Midbrain (tissue), 1 donor: ENCODE measurements at regions not wholly inside any gene's neighbourhood (a gene's known extent, or its start where the extent isn't known, plus 50 kb on each side); places are given as distances from the start of the nearest gene placed in this dataset.

Source experiments
- DNase-seq: peaks from one replicate; lab custom pipeline; 2025; lab: John Stamatoyannopoulos, UW

DNA sequence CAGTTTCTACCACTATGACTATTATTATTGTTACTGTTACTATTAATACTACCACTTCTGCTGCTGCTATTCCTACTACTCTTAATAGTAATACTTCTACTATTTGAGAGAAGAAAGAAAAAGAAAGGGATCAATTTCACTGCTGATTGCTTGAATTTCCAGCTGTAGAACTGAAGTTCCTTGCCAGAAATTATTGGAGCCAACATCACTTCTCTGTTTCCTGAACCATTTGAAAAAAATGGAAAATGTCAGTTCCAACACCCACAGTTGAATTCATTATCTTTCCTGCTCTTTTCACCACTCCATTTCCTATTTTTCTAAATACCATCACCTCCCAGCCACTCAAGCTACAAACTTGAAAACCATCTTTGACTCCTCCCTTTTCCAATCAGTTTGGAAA lies 54.1 kb upstream of the PIK3C2G start:
- DNase-seq = no peak

DNA sequence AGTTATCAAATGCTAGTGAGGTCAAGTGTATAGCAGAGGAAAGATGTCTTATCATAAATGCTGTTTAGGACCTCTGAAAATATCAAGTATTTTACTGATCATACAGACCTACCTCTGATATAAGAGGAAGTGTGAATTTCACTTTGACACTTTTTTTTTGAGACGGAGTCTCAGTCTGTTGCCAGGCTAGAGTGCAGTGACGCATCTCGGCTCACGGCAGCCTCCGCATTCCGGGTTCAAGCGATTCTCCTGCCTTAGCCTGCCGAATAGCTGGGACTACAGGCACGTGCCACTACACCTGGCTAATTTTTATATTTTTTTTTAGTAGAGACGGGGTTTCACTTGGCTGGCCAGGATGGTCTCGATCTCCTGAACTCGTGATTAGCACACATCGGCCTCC lies 55.1 kb upstream of the PIK3C2G start:
- DNase-seq = no peak

DNA sequence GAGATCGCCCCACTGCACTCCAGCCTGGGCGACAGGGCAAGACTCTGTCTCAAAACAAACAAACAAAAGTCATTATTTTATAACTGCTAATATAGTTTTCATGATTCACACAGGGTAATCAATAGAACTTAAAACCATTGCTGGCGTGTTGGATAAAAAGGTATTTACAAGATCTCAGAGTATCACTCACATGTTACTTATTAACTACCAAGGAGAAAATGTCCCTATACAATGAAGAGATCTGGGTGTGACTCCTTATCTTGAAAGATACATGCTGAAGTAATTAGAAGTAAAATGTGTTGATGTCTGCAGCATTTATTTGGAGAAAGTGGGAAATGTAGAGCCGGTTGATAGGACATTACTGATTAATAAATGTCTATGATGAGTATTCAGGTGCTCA lies 57.3 kb upstream of the PIK3C2G start:
- no peak for DNase-seq

DNA sequence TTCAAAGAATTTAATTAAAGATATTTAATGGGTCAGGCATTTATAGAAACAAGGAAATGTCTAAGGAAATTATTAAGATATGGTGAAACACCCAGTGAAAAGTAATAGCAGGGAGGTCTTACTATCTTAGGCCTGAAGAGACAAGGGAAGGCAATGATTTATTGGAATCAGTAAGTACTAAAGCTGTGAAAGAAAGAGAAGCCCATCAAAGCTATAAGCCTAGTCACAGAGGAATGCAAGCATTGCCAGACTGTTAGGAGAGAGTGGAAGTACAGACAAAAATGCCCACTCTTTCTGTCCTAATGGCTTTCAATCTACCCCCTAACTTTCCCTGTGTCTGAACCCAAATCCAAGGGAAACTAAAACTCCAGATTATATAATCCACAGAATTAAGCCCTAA lies 69.2 kb upstream of the PIK3C2G start:
- DNase-seq = no peak

DNA sequence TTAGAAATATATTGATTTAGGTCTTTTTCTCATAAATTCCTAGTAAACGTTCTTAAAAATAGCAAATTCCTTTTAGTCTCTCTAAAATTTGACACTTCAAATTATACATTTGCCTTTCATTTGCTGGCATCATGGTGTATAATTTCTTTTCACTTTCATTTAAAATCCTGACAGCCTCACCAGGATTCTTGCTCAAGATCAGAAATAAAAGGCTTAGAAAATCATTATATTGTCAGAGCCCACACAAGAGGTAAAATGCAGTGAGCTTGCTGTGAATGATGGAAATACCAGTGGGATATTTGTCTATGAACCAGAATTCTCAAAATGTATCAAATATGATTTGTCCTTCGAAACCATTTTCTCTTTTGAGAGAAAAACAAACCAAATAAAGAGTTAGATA lies 78.2 kb upstream of the PIK3C2G start:
- no peak for DNase-seq

DNA sequence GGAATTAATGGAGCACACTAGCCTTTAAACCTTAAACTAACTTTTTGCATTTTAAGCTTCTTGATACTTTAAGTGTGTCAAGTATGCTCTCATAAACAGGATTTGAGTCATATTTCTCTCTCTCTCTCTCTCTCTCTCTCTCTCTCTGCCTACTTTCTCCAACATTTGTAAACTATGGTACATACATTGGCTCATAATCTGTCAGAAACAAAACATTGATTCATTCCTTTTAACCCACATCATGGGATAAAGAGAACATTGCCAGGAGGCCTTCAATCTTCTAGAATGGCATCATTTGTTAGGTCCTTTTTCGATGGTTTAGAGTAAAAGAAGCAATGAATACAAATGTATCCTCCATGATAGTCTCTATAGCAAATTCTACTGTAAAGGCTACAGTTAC lies 81.6 kb upstream of the RERGL start:
- DNase-seq = no peak

DNA sequence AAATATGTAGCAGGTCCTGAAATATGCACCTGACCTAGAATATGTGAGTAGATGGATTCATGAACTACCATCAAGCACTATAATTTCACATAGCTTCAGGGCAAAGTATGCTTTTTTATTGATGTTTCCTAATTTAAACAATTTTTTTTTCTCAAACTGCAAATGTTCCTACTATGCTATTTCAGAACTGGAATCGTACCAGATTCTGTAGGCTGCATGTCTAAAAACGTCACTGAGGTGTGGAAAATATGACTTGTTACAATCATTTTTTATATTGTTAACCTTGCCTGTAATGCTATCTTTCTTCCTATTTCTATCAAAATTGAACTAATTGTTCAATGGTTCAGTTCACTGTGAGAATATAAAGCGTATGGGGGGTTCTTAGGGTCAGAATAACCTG lies 78.0 kb upstream of the RERGL start:
- no peak for DNase-seq

DNA sequence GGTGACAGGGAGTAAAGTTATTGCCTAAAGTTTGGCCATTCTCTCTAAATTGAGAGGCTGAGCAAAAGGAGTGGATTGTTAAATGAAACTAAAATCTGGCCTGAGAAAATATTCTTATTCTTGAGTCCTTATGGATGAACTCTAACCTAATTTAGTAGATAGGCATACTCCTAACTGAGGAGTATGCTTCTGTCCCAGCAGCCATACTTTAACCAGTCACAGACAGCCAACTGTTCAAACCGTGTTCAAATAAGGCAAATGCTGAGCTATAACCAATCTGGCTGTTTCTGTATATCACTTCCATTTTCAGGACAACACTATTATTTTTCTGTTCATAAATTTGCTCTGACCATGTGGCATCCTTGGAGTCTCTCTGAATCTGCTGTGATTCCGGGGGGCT lies 75.9 kb upstream of the RERGL start:
- DNase-seq = no peak

DNA sequence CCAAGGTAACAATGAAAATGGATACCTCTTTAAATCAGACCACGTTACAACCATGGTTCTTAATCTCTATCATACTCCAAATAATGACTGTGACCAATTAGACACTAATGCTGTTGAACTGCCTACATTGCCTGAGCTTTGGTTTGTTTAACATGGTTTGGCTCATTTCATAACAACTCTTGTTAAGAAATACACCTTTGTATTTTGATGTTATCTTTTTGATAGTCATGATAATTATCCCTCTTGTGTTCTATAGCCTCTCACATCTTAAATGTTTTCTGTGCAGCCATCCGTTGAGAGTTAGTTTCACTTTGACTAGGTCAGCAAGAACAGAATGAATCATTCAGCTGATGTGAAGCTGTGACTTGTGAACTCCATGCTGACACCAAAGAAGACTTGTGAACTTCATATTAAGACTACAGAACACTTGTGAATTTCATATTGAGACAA lies 75.5 kb upstream of the RERGL start:
- peak; percentile 18 for DNase-seq

DNA sequence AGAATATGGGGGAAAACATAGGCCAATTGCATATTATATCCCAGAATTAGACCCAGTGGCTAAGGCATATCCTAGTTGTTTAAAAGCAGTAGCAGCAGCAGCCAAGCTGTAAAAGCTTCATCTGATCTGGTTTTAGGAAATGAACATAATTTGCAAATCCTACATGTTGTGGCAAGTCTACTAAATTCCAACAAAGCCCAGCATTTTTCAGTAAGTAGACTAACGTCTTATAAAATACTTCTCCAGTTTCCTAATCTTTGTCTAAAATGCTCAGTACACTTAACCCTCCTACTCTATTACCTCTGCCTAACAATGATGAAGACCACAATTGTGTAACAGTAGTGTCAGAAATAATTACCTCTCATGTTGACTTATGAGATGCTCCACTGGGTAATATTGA lies 70.9 kb upstream of the RERGL start:
- DNase-seq = no peak

DNA sequence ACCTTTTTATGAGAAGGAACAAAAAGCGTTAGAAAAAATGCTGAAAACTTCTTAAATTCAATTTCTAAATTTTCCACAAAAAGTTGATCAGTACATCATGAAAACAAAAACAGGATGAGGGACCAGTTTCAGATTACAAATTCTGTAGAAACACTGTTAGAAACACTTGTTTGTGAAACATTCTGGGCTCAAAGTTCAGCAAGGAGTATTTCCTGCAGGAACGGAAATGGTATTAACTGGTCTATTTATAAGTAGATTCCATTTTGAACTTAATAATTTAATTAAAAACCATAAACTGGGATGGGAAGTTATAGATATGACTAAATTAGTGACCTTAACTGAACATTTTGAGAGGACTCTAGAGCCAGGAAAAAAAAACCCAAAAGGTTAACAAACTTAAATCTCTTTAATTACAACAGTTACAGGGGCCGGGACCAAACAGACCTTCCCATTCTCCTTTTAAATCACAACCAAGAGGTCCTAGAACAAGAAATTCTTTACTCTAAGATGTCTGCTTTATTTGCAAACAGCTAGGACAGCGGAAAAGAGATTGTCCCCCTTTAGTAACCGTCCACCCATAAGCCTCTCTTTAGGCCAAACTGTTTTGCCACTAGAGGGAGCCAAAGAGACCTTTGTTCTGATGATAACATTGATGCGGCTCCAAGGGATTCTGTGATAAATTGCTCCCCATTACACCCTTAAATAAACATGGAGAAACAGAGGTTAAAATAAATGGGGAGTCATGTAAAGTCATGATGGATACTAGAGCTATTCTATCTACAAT lies 69.0 kb upstream of the RERGL start:
- peak; percentile 20 for DNase-seq

DNA sequence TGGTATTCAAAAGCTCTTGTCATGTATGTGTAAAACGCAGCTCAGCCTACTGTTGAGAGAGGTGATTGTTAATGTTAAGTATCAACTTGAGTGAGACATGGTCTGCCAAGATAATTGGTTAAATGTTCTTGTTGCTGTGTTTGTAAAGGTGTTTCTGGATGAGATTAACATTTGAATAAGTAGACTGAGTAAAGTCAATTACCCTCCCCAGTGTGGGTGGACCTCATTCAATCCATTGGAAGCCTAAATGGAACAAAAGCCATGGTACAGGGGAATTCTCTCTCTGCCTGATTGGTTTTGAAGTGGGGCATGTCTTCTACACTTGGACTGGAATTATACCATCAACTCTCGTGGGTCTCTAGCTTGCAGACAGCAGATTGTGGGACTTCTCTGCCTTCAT lies 63.8 kb upstream of the RERGL start:
- no peak for DNase-seq

DNA sequence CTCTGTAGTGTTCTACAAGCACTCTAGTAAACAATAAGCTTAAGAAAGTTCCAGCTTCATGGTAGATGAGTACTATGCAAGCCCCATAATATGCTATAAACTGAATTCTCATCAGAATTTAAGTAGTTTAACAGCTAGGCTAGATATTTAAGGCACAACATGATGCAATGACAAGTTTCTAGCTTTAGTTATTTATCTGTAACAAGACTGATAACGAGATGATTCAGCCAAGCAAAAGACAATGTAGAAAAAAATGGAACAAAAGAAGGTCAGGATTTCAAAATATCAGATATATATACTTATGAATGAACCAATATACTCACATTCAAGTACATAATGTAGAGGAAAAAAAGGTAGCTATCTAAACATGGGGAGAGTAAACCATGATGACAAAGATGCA lies 61.0 kb upstream of the RERGL start:
- DNase-seq = no peak

DNA sequence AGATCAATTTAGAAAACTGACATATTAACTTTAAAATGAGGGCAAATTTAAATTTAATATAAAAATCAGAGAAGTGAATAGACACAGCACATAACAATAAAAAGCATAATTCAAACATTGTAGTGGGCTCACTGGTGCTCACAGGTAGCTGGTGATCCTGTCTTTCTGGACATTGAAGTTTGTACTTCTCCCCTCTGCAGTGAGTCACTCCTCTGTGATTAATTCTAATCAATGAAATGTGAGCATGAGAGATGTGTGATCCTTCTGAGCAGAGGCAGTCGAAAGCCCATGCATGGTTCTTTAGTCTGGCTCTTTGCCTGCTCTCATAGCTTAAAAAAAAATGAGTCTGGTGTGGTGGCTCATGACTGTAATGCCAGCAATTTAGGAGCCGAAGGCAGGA lies 59.0 kb upstream of the RERGL start:
- DNase-seq = no peak

DNA sequence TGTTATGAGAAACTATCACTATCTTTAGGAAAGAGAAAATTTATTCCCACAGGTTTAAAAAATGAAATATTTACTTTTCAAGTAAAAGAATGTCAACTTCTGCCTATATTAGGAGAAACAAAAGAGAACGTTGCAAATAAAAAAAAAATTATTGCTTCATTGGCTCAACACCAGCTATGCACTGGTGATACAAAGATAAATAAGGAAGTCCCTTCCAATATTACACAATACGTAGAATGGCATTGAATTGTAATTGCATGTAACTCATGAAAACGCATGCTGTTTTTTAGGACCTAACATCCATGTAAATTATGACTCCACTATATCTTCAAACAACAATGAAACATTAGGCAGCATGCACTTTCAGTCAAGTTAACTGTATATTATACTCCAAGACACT lies 56.4 kb upstream of the RERGL start:
- no peak for DNase-seq

DNA sequence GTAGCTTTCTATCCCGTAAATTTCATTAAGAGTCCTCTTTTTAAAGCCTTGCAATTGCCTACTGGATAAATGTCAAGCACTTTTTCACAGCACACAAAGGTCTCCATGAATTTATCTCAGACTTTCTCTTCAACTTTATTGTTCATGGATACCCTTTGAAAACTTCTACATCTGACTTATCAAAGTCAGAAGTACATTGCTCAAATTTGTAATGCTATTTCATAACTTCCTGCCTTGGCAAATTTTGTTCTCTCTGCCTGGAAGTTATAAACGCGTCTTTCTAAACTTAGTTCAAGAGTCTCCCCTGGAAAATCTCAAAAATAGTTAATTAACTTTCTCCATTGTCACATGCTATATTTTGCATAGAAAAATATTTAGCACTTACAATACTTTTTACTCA lies 55.9 kb upstream of the RERGL start:
- DNase-seq = no peak

DNA sequence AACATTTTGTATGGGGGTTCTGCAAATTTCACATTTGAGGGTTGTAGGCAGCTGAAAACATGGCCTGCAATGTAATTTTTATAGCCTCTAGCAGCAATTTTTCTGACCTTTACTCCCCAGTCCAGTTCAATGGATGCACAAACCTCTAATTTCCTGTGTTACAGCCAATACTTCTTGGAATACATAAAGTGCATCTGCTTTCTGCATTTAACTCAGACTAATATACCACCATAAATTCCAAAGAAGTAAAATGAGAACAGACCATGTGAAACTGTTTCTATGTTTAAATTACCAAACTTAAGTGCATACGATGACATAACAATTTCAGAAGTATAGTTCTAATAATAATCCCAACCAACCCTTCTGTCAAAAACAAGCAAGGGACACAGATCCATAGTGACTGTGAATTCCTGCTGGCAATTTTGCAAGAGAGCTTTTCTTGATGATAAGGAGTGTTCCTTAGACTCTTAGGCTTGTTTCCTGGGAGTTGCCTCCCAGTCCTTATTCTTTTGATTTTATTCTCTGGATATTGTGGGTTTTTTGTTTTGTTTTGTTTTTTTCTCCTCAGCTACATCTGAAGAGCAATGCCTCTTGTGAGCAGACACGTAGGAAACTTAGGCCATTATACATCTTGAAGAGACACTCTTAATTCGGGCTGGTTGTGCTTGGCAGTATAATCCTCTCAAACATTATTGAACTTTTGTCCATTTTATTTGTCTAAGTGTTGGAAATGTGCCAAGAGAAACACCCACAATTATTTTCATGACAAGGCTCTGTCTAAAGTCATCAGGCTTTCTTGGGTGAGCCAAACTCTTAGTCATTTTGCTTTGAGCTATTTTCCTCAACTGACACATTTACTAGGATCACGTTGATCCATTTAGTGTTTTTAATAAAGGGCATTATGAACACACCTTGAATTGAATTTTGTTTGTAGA lies 51.3 kb upstream of the RERGL start:
- DNase-seq = no peak

DNA sequence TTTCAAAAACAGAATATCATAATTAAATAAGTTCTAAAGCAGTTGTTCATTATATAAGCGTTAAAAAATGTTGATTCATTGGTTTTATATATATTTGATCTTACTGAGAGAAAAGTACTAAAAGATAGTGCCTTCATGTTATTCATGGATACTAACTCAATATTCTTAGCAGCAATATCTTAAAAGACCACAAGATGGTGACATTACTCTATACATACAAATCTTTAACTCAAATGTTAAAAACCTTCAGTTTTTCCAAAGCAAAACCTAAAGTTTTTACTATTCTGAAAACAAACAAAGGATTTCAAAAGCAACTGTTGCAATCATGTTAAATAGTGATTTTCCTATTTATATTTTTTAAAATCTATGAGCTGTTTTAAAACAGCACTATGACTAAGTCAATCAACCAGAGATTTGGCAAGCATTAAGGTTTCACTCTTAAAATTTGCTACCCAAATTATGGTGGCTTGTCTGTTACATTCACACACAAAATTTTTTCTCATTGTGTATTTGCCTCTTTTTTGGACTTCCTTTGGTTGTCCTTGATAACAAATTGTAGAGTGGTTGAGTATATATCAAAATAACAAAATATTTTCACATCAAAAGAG lies 50.1 kb upstream of the RERGL start:
- peak; percentile 32 for DNase-seq
